Right atrium auricular region (tissue), 2 donors: ENCODE measurements at regions not wholly inside any gene's neighbourhood (a gene's known extent, or its start where the extent isn't known, plus 50 kb on each side); places are given as distances from the start of the nearest gene placed in this dataset.

ENCODE experiments used
- DNase-seq: peaks from one replicate; pipeline ENCODE4 v3.0.0-alpha.2; 2019; ENCODE audit warnings: low spot score
- H3K27ac ChIP-seq, 2 donors: fragments of 200-600 bp; sonication (generic); 1 replicate in 1 of 2; 2 replicates in 1 of 2; pipeline ENCODE4 v1.5.1; 2016 to 2019
- H3K27me3 ChIP-seq, 2 donors: fragments of 200-600 bp; sonication (generic); one replicate each; pipeline versions ENCODE4 v1.5.1 to v1.6.0; 2017 to 2019
- H3K36me3 ChIP-seq: fragments of 200-600 bp; sonication (generic); one replicate; pipeline ENCODE4 v1.5.1; 2016
- H3K4me1 ChIP-seq, 2 donors: fragments of 200-600 bp; sonication (generic); one replicate each; pipeline versions ENCODE4 v1.5.1 to v1.6.0; 2017 to 2019
- H3K4me3 ChIP-seq, 2 donors: fragments of 200-600 bp; sonication (generic); 1 replicate in 1 of 2; 2 replicates in 1 of 2; pipeline ENCODE4 v1.5.1; 2017 to 2019; ENCODE audit warnings: mild to moderate bottlenecking in 1 of 2, moderate library complexity in 1 of 2
- H3K9me3 ChIP-seq, 2 donors: fragments of 200-600 bp; sonication (generic); one replicate each; pipeline ENCODE4 v1.5.1; 2019
- TF ChIP-seq, protein P1 (sequence below), 2 donors: fragments of 200-600 bp; sonication (generic); IDR thresholded peaks; one replicate each; pipeline ENCODE4 v1.5.1; 2019; ENCODE audit warnings: antibody characterized with exemption in 2 of 2

DNA sequence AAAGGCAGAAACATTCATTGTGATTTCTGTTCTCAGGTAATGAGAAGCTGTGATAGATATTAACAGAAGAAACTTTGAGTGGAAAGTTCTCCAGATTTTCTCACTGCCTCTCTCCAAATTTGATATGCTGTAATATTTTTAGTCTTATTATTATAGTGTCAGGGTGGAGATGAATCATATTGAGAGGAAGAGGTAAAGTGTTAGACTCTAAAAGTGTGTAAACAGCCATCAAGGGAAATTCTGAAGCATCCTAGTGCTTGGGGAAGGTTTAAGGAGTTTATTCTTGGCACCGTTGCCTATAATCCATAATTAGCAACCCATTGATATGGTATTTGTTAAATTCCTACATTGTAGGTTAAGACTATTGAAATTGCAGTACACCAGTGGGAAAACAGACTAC is 104.7 kb upstream of the NABP1 start:
- DNase-seq: no peak
- Histone ChIP-seq H3K4me3 (no peak overlapping the region), H3K36me3 (no peaks in the 10 kb centered on the region), H3K4me1 (no peaks in the 10 kb centered on the region), H3K9me3 (no peaks in the 10 kb centered on the region), H3K27me3 (no peaks in the 10 kb centered on the region), H3K27ac (no peak overlapping the region)
- TF ChIP-seq, protein P1, sequence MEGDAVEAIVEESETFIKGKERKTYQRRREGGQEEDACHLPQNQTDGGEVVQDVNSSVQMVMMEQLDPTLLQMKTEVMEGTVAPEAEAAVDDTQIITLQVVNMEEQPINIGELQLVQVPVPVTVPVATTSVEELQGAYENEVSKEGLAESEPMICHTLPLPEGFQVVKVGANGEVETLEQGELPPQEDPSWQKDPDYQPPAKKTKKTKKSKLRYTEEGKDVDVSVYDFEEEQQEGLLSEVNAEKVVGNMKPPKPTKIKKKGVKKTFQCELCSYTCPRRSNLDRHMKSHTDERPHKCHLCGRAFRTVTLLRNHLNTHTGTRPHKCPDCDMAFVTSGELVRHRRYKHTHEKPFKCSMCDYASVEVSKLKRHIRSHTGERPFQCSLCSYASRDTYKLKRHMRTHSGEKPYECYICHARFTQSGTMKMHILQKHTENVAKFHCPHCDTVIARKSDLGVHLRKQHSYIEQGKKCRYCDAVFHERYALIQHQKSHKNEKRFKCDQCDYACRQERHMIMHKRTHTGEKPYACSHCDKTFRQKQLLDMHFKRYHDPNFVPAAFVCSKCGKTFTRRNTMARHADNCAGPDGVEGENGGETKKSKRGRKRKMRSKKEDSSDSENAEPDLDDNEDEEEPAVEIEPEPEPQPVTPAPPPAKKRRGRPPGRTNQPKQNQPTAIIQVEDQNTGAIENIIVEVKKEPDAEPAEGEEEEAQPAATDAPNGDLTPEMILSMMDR (IDR thresholded peaks at IDR 0.05): no peak

DNA sequence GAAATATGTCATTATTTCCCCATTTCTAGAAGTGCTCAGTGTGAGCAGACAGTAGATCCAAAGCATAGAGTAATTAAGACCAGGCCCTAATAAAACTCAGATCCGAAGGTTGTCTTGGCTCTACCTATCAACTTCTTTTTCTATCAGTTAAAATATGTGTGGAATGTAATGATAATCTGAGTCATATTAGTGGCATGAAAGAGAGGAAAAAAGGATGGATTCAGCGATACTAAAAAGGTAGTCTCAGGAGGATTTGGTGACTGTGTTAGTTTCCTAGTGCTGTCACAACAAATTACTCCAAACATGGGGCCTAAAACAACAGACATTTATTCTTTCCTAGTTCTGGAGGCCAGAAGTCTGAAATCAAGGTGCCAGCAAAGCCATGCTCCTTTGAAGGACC is 103.7 kb upstream of the NABP1 start:
- Histone ChIP-seq H3K4me1 (no peaks in the 10 kb centered on the region), H3K4me3 (no peak overlapping the region), H3K27me3 (no peaks in the 10 kb centered on the region), H3K27ac (no peak overlapping the region), H3K36me3 (no peaks in the 10 kb centered on the region), H3K9me3 (no peaks in the 10 kb centered on the region)
- no peak for DNase-seq
- TF ChIP-seq, protein P1 (IDR thresholded peaks at IDR 0.05): no peak

DNA sequence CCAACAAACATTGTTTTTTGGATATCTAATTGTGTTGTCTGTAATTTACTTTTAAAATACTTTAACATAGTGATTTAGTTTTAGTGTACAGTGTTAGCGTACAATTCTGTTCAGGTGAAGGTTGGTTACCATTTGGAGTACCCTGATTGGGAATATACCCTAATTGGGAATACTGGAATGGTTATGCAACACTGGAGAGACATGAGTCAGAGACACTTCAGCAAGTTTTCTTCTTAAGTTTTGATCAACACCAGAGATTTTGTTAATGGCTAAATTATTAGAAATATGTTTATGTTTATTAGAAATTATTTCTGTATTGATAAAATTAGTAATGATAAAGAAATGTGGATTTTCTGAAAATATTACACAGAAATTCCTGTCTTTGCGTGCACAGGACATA is 100.3 kb upstream of the NABP1 start:
- Histone ChIP-seq H3K27me3 (no peaks in the 10 kb centered on the region), H3K4me1 (no peaks in the 10 kb centered on the region), H3K9me3 (no peaks in the 10 kb centered on the region), H3K36me3 (no peaks in the 10 kb centered on the region), H3K4me3 (no peak overlapping the region), H3K27ac (no peak overlapping the region)
- TF ChIP-seq, protein P1 (IDR thresholded peaks at IDR 0.05): no peak
- no peak for DNase-seq

DNA sequence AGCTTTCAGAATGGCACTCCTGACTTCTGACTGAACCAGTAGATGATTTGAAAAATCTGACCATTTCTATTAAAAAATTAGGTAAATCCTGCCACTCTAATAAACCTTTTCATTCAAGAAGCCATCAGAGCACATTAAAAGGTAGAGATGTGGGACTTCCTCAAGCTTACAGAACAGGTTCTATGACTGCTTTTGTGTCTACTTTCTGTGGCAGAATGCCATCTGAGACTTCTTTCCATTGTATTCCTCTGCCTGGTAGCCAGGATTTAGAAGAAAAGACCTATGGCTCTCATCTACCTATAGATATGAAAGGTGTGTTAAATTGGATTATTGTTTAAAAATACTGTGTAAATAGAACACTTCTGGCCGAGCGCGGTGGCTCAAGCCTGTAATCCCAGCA is 99.9 kb upstream of the NABP1 start:
- no peaks in the 10 kb centered on the region for H3K9me3 ChIP-seq

DNA sequence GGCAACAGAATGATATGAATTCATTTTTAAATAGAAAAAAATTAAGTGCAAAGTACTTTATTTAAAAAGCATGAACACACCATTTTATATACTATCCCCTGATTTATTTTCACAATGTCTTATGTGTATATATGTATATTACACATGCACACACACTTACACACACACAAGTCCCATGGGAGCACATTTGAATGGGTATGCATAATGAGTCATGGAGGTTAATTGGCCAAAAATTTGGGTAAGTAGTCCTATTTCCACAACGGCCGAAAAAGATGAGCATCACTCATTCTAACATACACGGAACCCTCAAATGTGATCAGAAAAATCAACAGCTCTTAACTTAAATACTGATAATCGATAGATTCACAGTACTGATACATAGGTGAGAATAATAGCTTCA is 97.4 kb upstream of the NABP1 start:
- TF ChIP-seq, protein P1 (IDR thresholded peaks at IDR 0.05): no peak
- H3K9me3 ChIP-seq: no peaks in the 10 kb centered on the region
- no peak for DNase-seq
- no peaks in the 10 kb centered on the region for H3K4me1 ChIP-seq
- H3K4me3 ChIP-seq: no peak overlapping the region
- H3K36me3 ChIP-seq: no peaks in the 10 kb centered on the region
- no peak overlapping the region for H3K27ac ChIP-seq
- no peaks in the 10 kb centered on the region for H3K27me3 ChIP-seq

More for the DNA sequence above, 99.9 kb upstream of the NABP1 start:
- no peak overlapping the region for H3K27ac ChIP-seq
- TF ChIP-seq, protein P1 (IDR thresholded peaks at IDR 0.05): no peak
- no peak overlapping the region for H3K4me3 ChIP-seq
- H3K36me3 ChIP-seq: no peaks in the 10 kb centered on the region
- DNase-seq: no peak
- no peaks in the 10 kb centered on the region for H3K27me3 ChIP-seq
- H3K4me1 ChIP-seq: no peaks in the 10 kb centered on the region

DNA sequence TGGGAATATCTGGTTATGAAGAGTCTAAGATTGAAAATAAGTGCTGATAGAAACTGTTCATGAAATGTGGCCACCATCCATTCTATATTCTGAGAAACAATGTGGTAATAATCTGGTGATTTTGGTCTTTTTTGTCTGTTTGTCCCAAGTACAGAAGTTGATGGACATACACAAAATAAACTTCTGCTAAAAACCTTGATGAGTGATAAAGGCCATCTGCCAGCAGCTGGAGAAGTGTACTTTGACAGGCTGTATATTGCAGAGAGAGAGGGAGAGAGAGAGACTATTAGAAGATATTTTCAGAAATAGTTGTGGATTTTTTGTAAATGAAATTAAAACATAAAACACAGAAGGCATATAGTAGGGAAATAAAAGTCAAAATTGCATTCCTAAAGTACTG is 96.9 kb upstream of the NABP1 start:
- H3K4me3 ChIP-seq: no peak overlapping the region
- H3K9me3 ChIP-seq: no peaks in the 10 kb centered on the region
- no peaks in the 10 kb centered on the region for H3K27me3 ChIP-seq
- H3K36me3 ChIP-seq: no peaks in the 10 kb centered on the region
- TF ChIP-seq, protein P1 (IDR thresholded peaks at IDR 0.05): no peak
- no peaks in the 10 kb centered on the region for H3K4me1 ChIP-seq
- DNase-seq: no peak
- no peak overlapping the region for H3K27ac ChIP-seq
